Lung (tissue), 11 donors: ENCODE measurements at regions not wholly inside any gene's neighbourhood (a gene's known extent, or its start where the extent isn't known, plus 50 kb on each side); places are given as distances from the start of the nearest gene placed in this dataset.

ENCODE experiments used
- ATAC-seq: fragments of 200-7000 bp; cut with Tn5 transposase; one replicate; pipeline ENCODE4 v1.9.1; 2020; ENCODE audit warnings: moderate number of reproducible peaks; ENCODE audit not compliant: insufficient read depth, low FRiP score
- DNase-seq, 3 donors: peaks; one replicate each; pipeline ENCODE4 v3.0.0-alpha.2; 2013 to 2017
- H3K27ac ChIP-seq, 2 donors: one replicate each; pipeline ENCODE4 v1.5.1; 2013; ENCODE audit warnings: mild to moderate bottlenecking in 2 of 2, moderate library complexity in 2 of 2, control low read depth in 1 of 2, inconsistent platforms in 1 of 2, low read depth in 1 of 2, low read length in 1 of 2
- H3K27me3 ChIP-seq, 3 donors: one replicate each; pipeline ENCODE4 v1.5.1; 2013; ENCODE audit warnings: low read length in 2 of 3; ENCODE audit not compliant: control insufficient read depth in 3 of 3, insufficient read depth in 3 of 3
- H3K36me3 ChIP-seq, 4 donors: one replicate each; pipeline ENCODE4 v1.5.1; 2013; ENCODE audit warnings: low read length in 4 of 4, mild to moderate bottlenecking in 1 of 4, moderate library complexity in 1 of 4; ENCODE audit not compliant: control insufficient read depth in 4 of 4, insufficient read depth in 4 of 4
- H3K4me1 ChIP-seq, 5 donors: one replicate each; pipeline ENCODE4 v1.5.1; 2013; ENCODE audit warnings: low read length in 5 of 5, mild to moderate bottlenecking in 2 of 5, moderate library complexity in 1 of 5; ENCODE audit not compliant: control insufficient read depth in 5 of 5, insufficient read depth in 5 of 5
- H3K4me3 ChIP-seq: one replicate; pipeline ENCODE4 v1.5.1; 2013; ENCODE audit warnings: mild to moderate bottlenecking, control low read depth, moderate library complexity
- H3K9ac ChIP-seq, 2 donors: one replicate each; pipeline ENCODE4 v1.5.1; 2013; ENCODE audit warnings: low read length in 2 of 2, control low read depth in 1 of 2; ENCODE audit not compliant: insufficient read depth in 1 of 2
- H3K9me3 ChIP-seq, 4 donors: one replicate each; pipeline ENCODE4 v1.5.1; 2013; ENCODE audit warnings: low read length in 3 of 4, mild to moderate bottlenecking in 1 of 4, moderate library complexity in 1 of 4; ENCODE audit not compliant: control insufficient read depth in 4 of 4, insufficient read depth in 3 of 4
- CTCF ChIP-seq: IDR thresholded peaks from 2 replicates; pipeline ENCODE4 v1.5.1; 2012; ENCODE audit warnings: mild to moderate bottlenecking; ENCODE audit errors: control extremely low read depth, extremely low read depth
- WGBS, 2 donors: extraction: QIAGEN DNeasy Blood & Tissue Kit; methylation state at CpG; one replicate each; pipeline ENCODE4 v1.1.7; 2013; 5-methylcytosine and 5-hydroxymethylcytosine counted together
- donor health status: control.
- donor health status: control.
- donor health status: Bipolar disorder and iron deficiency.
- donor health status: healthy.
- donor health status: DM: yes; HTN: yes; CAD: no.

GRCh38 chr2:18428516-18428915 lies 131.9 kb downstream of the RDH14 start:
- Histone ChIP-seq H3K4me1 (peaks cover 0 to 32% (median 10%) of the 10 kb centered on the region in 5 donors), H3K27ac (no peak overlapping the region), H3K9me3 (no peaks in the 10 kb centered on the region), H3K9ac (no peak overlapping the region), H3K4me3 (no peak overlapping the region), H3K27me3 (no peaks in the 10 kb centered on the region), H3K36me3 (no peaks in the 10 kb centered on the region)
- no peak for ATAC-seq
- 70 to 84% methylated on average over 6 of the region's 6 CpGs for WGBS, 2 donors
- TF ChIP-seq CTCF, result no peak
- no peak for DNase-seq

GRCh38 chr2:18427762-18428161 lies 132.7 kb downstream of the RDH14 start:
- Histone ChIP-seq H3K27ac (no peak overlapping the region), H3K27me3 (no peaks in the 10 kb centered on the region), H3K4me1 (peaks cover 0 to 24% (median 6%) of the 10 kb centered on the region in 5 donors), H3K9me3 (no peaks in the 10 kb centered on the region), H3K36me3 (no peaks in the 10 kb centered on the region), H3K9ac (no peak overlapping the region), H3K4me3 (no peak overlapping the region)
- TF ChIP-seq CTCF, result no peak
- ATAC-seq (no peak), DNase-seq (peak in 1 of 3 donors; percentile 30)

GRCh38 chr2:18426174-18426573 lies 134.3 kb downstream of the RDH14 start:
- Histone ChIP-seq H3K9me3 (no peaks in the 10 kb centered on the region), H3K4me3 (no peak overlapping the region), H3K27ac (no peak overlapping the region), H3K4me1 (peaks cover 0 to 16% (median 0%) of the 10 kb centered on the region in 5 donors), H3K9ac (no peak overlapping the region), H3K27me3 (no peaks in the 10 kb centered on the region), H3K36me3 (no peaks in the 10 kb centered on the region)
- ATAC-seq, result no peak
- DNase-seq, result no peak
- no peak for TF ChIP-seq CTCF
- WGBS, 2 donors, result 48 to 49% methylated on average over 1 of the region's 1 CpG

GRCh38 chr2:18425210-18425703 lies 135.2 kb downstream of the RDH14 start:
- no peaks in the 10 kb centered on the region for H3K9me3 ChIP-seq
- no peak overlapping the region for H3K27ac ChIP-seq
- 62 to 71% methylated on average over 3 of the region's 3 CpGs for WGBS, 2 donors
- DNase-seq (peak; percentile 35 to 75 (median 74)), ATAC-seq (no peak)
- peaks cover 0 to 16% (median 0%) of the 10 kb centered on the region in 5 donors for H3K4me1 ChIP-seq
- no peaks in the 10 kb centered on the region for H3K36me3 ChIP-seq
- TF ChIP-seq CTCF, result no peak
- H3K4me3 ChIP-seq, result no peak overlapping the region
- H3K9ac ChIP-seq, result no peak overlapping the region
- H3K27me3 ChIP-seq, result no peaks in the 10 kb centered on the region
